Hepatocyte (in vitro differentiated cells): ENCODE measurements at regions not wholly inside any gene's neighbourhood (a gene's known extent, or its start where the extent isn't known, plus 50 kb on each side); places are given as distances from the start of the nearest gene placed in this dataset.

ENCODE experiments used
- DNase-seq: peaks from one replicate; pipeline ENCODE4 v3.0.0-alpha.2; 2016; ENCODE audit warnings: low spot score
- H2AFZ ChIP-seq: fragments of 200-600 bp; sonication (generic); 2 replicates; pipeline ENCODE4 v1.6.0; 2016; ENCODE audit warnings: antibody characterized with exemption, mild to moderate bottlenecking
- H3K27ac ChIP-seq: fragments of 200-600 bp; sonication (generic); 2 replicates; pipeline ENCODE4 v1.5.1; 2016; ENCODE audit warnings: mild to moderate bottlenecking
- H3K27me3 ChIP-seq: fragments of 200-600 bp; sonication (generic); 2 replicates; pipeline ENCODE4 v1.6.1; 2016
- H3K36me3 ChIP-seq: fragments of 200-600 bp; sonication (generic); replicated peaks from 2 replicates; pipeline ENCODE4 v1.5.1; 2016; ENCODE audit warnings: low read depth; ENCODE audit not compliant: insufficient read depth
- H3K4me1 ChIP-seq: fragments of 200-600 bp; sonication (generic); 2 replicates; pipeline ENCODE4 v1.5.1; 2016; ENCODE audit warnings: mild to moderate bottlenecking, moderate library complexity; ENCODE audit not compliant: insufficient read depth
- H3K4me2 ChIP-seq: fragments of 200-600 bp; sonication (generic); 2 replicates; pipeline ENCODE4 v1.6.0; 2016
- H3K4me3 ChIP-seq: fragments of 200-600 bp; sonication (generic); 2 replicates; pipeline ENCODE4 v1.5.1; 2016; ENCODE audit warnings: mild to moderate bottlenecking
- H3K79me2 ChIP-seq: fragments of 200-600 bp; sonication (generic); 2 replicates; pipeline ENCODE4 v1.6.0; 2017; ENCODE audit warnings: mild to moderate bottlenecking
- H3K9me2 ChIP-seq: fragments of 200-600 bp; sonication (generic); replicated peaks from 2 replicates; pipeline ENCODE4 v1.6.0; 2017; ENCODE audit warnings: mild to moderate bottlenecking; ENCODE audit not compliant: insufficient read depth
- H3K9me3 ChIP-seq: fragments of 200-600 bp; sonication (generic); 2 replicates; pipeline ENCODE4 v1.5.1; 2016; ENCODE audit warnings: low read depth, mild to moderate bottlenecking
- H4K20me1 ChIP-seq: fragments of 200-600 bp; sonication (generic); 2 replicates; pipeline ENCODE4 v1.6.0; 2016; ENCODE audit warnings: mild to moderate bottlenecking; ENCODE audit not compliant: insufficient read depth, poor library complexity, severe bottlenecking
- EZH2 ChIP-seq: fragments of 200-600 bp; sonication (generic); IDR thresholded peaks from 2 replicates; pipeline ENCODE4 v1.6.1; 2016; ENCODE audit warnings: antibody characterized with exemption, mild to moderate bottlenecking, borderline replicate concordance
- EZH2phosphoT487 ChIP-seq: fragments of 200-600 bp; sonication (generic); IDR thresholded peaks from one replicate; pipeline ENCODE4 v1.6.1; 2018; ENCODE audit warnings: antibody characterized with exemption, mild to moderate bottlenecking, low read depth, moderate library complexity; ENCODE audit not compliant: unreplicated experiment, severe bottlenecking
- WGBS: methylation state at CpG from one replicate; pipeline ENCODE4 v1.1.6; 2016; ENCODE audit warnings: low lambda C conversion rate; ENCODE audit errors: missing lambda C conversion rate; 5-methylcytosine and 5-hydroxymethylcytosine counted together
- TF ChIP-seq, protein P1 (sequence below): fragments of 200-600 bp; sonication (generic); IDR thresholded peaks from 2 replicates; pipeline ENCODE4 v1.5.1; 2016; ENCODE audit warnings: antibody characterized with exemption, mild to moderate bottlenecking; ENCODE audit not compliant: poor library complexity

DNA sequence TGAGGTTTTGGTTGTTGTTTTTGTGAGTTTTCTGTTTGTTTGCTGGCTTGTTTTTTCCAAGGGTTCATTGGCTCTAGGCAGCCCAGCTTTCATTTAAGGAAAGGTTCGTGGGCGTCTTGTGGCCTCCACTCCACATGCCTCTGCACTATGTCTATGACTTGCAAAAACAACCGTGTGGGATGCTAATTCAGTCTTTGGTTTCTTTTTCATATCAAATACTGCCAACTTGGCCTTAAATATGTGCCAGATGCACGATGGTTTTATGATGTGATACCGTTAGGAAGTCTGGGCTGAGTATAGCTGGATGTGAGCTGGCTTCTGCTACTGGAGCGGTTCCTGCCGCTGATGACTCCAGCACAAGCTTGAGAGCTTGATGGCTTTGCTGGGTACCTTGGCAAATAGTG is 96.3 kb downstream of the BMP2 start:
- Histone ChIP-seq H3K27ac (no peak overlapping the region), H4K20me1 (no peaks in the 10 kb centered on the region), H3K79me2 (no peaks in the 10 kb centered on the region), H3K4me2 (no peak overlapping the region), H3K9me2 (no peaks in the 10 kb centered on the region), H3K27me3 (no peaks in the 10 kb centered on the region), H3K36me3 (no peaks in the 10 kb centered on the region), H3K4me1 (no peaks in the 10 kb centered on the region), H2AFZ (no peak overlapping the region), H3K4me3 (no peak overlapping the region), H3K9me3 (no peaks in the 10 kb centered on the region)
- WGBS, result 74% methylated on average over 7 of the region's 7 CpGs
- DNase-seq, result no peak
- TF ChIP-seq, protein P1, sequence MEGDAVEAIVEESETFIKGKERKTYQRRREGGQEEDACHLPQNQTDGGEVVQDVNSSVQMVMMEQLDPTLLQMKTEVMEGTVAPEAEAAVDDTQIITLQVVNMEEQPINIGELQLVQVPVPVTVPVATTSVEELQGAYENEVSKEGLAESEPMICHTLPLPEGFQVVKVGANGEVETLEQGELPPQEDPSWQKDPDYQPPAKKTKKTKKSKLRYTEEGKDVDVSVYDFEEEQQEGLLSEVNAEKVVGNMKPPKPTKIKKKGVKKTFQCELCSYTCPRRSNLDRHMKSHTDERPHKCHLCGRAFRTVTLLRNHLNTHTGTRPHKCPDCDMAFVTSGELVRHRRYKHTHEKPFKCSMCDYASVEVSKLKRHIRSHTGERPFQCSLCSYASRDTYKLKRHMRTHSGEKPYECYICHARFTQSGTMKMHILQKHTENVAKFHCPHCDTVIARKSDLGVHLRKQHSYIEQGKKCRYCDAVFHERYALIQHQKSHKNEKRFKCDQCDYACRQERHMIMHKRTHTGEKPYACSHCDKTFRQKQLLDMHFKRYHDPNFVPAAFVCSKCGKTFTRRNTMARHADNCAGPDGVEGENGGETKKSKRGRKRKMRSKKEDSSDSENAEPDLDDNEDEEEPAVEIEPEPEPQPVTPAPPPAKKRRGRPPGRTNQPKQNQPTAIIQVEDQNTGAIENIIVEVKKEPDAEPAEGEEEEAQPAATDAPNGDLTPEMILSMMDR, result no peak
- TF ChIP-seq EZH2phosphoT487 (no peak), EZH2 (no peak)

DNA sequence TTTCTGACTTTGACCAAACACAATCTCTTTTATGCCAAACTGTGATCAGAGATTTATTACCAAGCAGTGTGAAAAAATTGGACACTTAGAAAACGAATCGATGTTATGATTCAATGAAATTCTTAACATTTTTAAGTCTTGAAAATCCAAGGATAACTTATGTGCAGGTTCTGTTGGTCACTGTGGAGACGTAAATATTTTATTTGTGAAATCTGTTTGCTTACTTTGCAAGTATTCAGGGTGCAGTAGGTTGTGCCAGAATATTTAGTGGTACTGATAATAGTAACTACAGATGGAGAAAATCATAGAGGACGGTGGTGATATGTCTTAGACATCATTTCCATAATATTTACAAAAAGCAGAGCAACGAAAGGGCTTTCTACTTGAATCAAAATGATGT is 97.3 kb downstream of the BMP2 start:
- DNase-seq, result no peak
- TF ChIP-seq EZH2phosphoT487, result no peak
- TF ChIP-seq, protein P1, result no peak
- no peak for TF ChIP-seq EZH2
- Histone ChIP-seq H2AFZ (no peak overlapping the region), H3K36me3 (no peaks in the 10 kb centered on the region), H3K27ac (no peak overlapping the region), H3K9me3 (no peaks in the 10 kb centered on the region), H3K9me2 (no peaks in the 10 kb centered on the region), H3K79me2 (no peaks in the 10 kb centered on the region), H4K20me1 (no peaks in the 10 kb centered on the region), H3K4me2 (no peak overlapping the region), H3K4me1 (no peaks in the 10 kb centered on the region), H3K4me3 (no peak overlapping the region), H3K27me3 (no peaks in the 10 kb centered on the region)
- WGBS, result 65% methylated on average over 5 of the region's 5 CpGs

DNA sequence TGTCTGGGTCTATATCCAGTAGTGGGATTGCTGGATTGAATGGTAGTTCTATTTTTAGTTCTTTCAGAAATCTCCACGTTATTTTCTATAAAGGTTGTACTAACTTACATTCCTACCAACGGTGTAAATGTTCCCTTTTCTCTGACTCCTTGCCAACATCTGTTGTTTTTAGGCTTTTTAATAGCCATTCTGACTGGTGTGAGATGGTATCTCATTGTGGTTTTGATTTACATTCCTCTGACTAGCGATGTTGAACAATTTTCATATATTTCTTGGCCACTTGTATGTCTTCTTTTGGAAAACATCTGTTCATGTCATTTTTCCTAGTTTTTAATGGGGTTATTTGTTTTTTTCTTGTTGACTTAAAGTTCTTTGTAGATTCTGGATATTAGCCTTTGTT is 99.3 kb downstream of the BMP2 start:
- no peak overlapping the region for H3K4me2 ChIP-seq
- 60% methylated on average over 3 of the region's 3 CpGs for WGBS
- no peak overlapping the region for H3K4me3 ChIP-seq
- H3K79me2 ChIP-seq, result no peaks in the 10 kb centered on the region
- H2AFZ ChIP-seq, result no peak overlapping the region
- H3K4me1 ChIP-seq, result no peaks in the 10 kb centered on the region
- H3K27ac ChIP-seq, result no peak overlapping the region
- H3K9me3 ChIP-seq, result no peaks in the 10 kb centered on the region
- TF ChIP-seq, protein P1, result no peak
- TF ChIP-seq EZH2 (no peak), EZH2phosphoT487 (no peak)
- H4K20me1 ChIP-seq, result no peaks in the 10 kb centered on the region
- no peaks in the 10 kb centered on the region for H3K9me2 ChIP-seq
- no peaks in the 10 kb centered on the region for H3K27me3 ChIP-seq
- no peak for DNase-seq
- H3K36me3 ChIP-seq, result no peaks in the 10 kb centered on the region

DNA sequence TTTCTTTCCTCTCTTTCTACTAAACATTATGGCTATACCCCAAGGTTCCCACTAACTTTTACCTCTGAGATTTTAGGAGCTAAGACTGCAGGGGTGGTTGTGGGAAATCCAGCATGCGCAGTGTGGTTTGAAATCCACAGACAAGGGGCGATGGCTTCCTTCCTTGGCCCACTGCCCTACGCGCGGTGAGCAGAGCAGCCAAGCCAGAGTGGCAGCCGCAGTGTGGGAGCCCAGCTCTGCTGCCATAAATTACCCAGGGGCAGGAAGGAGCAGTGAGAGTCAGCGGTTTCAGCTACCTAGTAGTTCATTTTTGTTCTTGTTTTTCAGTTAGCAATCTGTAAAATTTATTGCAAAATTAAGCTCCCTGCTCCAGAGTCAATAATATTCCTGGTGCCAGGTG is 101.4 kb downstream of the BMP2 start:
- H3K9me2 ChIP-seq, result no peaks in the 10 kb centered on the region

More for the DNA sequence above, 101.4 kb downstream of the BMP2 start:
- Histone ChIP-seq H3K27me3 (no peaks in the 10 kb centered on the region), H2AFZ (no peak overlapping the region), H3K9me3 (no peaks in the 10 kb centered on the region), H3K27ac (no peak overlapping the region), H3K36me3 (no peaks in the 10 kb centered on the region), H3K4me3 (no peak overlapping the region), H3K4me2 (no peak overlapping the region), H3K4me1 (no peaks in the 10 kb centered on the region), H3K79me2 (no peaks in the 10 kb centered on the region), H4K20me1 (no peaks in the 10 kb centered on the region)
- no peak for DNase-seq
- WGBS, result 89% methylated on average over 7 of the region's 7 CpGs
- TF ChIP-seq EZH2phosphoT487, result no peak
